ENCODE measurements at regions not wholly inside any gene's neighbourhood (a gene's known extent, or its start where the extent isn't known, plus 50 kb on each side); places are given as distances from the start of the nearest gene placed in this dataset.

- DNase-seq (ENCODE audit: low read depth, low spot score) (no peak), ATAC-seq (no peak)
- BruUV-seq (replicated peaks), result no TSS peak
- H4K20me1 ChIP-seq (ENCODE audit: insufficient read depth), result no peaks in the 10 kb centered on the region
- POLR2A ChIA-PET, result no interaction called here
- no peak overlapping the region for H3K4me2 ChIP-seq (ENCODE audit: low read length)
- no peaks in the 10 kb centered on the region for H3K9me3 ChIP-seq (ENCODE audit: control insufficient read depth in 1 of 2, insufficient read depth in 1 of 2, low read depth in 1 of 2, low read length in 2 of 2)
- H3K4me1 ChIP-seq (ENCODE audit: control insufficient read depth in 1 of 2, insufficient read depth in 2 of 2, low read length in 2 of 2), result no peaks in the 10 kb centered on the region
- H3K27me3 ChIP-seq (ENCODE audit: insufficient read depth, low read length), result no peaks in the 10 kb centered on the region
- no peaks in the 10 kb centered on the region for H3K9me2 ChIP-seq (ENCODE audit: insufficient read depth)
- RAD21 ChIA-PET (ENCODE audit: low non-redundant PET in 1 of 2, low total read pairs in 2 of 2, uncharacterized antibody in 2 of 2, unreplicated experiment in 2 of 2), result no interaction called here
- H3K79me2 ChIP-seq (ENCODE audit: insufficient read depth, low read length), result no peaks in the 10 kb centered on the region
- intact Hi-C loops (cut with micrococcal nuclease), result no loop called here
- H3K4me3 ChIP-seq (replicated peaks in 1 of 2; ENCODE audit: low read depth in 1 of 2, low read length in 2 of 2), result no peak overlapping the region
- H3K27ac ChIP-seq (ENCODE audit: low read depth, low read length), result no peak overlapping the region
- H3K9ac ChIP-seq (ENCODE audit: low read length), result no peak overlapping the region
- CTCF ChIA-PET, result no interaction called here
- H3K36me3 ChIP-seq (ENCODE audit: control insufficient read depth in 1 of 2, insufficient read depth in 2 of 2, low read length in 2 of 2), result no peaks in the 10 kb centered on the region
- TF ChIP-seq SRF (IDR thresholded peaks at IDR 0.05; ENCODE audit: low read depth) (no peak), ELF1 (IDR thresholded peaks at IDR 0.05; ENCODE audit: borderline replicate concordance, low read depth) (no peak), JUND (IDR thresholded peaks at IDR 0.05) (no peak), MAX (IDR thresholded peaks at IDR 0.05) (no peak), EZH2phosphoT487 (IDR thresholded peaks at IDR 0.05; ENCODE audit: borderline replicate concordance) (no peak), CTCF (IDR thresholded peaks at IDR 0.05 in 2 of 3, conservative IDR thresholded peaks at IDR 0.05 in 1 of 3; ENCODE audit: borderline replicate concordance in 1 of 3, insufficient read depth in 1 of 3, low read depth in 2 of 3, low read length in 2 of 3) (no peak), EGR1 (IDR thresholded peaks at IDR 0.05; ENCODE audit: low read depth) (no peak), FOSL1 (IDR thresholded peaks at IDR 0.05; ENCODE audit: low read depth) (no peak), ZNF274 (IDR thresholded peaks at IDR 0.05; ENCODE audit: low read depth, low read length) (no peak), ZFX (IDR thresholded peaks at IDR 0.05) (no peak), CEBPB (IDR thresholded peaks at IDR 0.05; ENCODE audit: low read depth) (no peak), RAD21 (IDR thresholded peaks at IDR 0.05; ENCODE audit: low read depth) (no peak), POLR2A (IDR thresholded peaks at IDR 0.05; ENCODE audit: borderline replicate concordance, extremely low read depth, insufficient read depth, insufficient read length) (no peak)
- H2AFZ ChIP-seq (ENCODE audit: low read depth, low read length, poor library complexity, severe bottlenecking), result no peak overlapping the region
These were observed 236.2 kb downstream of the NNT start for GRCh38 chr5:43839218-43839617.
